ENCODE measurements at regions not wholly inside any gene's neighbourhood (a gene's known extent, or its start where the extent isn't known, plus 50 kb on each side); places are given as distances from the start of the nearest gene placed in this dataset.

GRCh38 chr21:17085707-17086106, 427.1 kb upstream of the CXADR start:
- Histone ChIP-seq H3K36me3 (no peaks in the 10 kb centered on the region), H3K4me3 (no peak overlapping the region), H3K27ac (no peak overlapping the region), H3K27me3 (no peaks in the 10 kb centered on the region), H3K9me3 (no peaks in the 10 kb centered on the region), H3K4me1 (no peaks in the 10 kb centered on the region)
- DNase-seq (no peak), ATAC-seq (no peak)
- TF ChIP-seq, protein P1, sequence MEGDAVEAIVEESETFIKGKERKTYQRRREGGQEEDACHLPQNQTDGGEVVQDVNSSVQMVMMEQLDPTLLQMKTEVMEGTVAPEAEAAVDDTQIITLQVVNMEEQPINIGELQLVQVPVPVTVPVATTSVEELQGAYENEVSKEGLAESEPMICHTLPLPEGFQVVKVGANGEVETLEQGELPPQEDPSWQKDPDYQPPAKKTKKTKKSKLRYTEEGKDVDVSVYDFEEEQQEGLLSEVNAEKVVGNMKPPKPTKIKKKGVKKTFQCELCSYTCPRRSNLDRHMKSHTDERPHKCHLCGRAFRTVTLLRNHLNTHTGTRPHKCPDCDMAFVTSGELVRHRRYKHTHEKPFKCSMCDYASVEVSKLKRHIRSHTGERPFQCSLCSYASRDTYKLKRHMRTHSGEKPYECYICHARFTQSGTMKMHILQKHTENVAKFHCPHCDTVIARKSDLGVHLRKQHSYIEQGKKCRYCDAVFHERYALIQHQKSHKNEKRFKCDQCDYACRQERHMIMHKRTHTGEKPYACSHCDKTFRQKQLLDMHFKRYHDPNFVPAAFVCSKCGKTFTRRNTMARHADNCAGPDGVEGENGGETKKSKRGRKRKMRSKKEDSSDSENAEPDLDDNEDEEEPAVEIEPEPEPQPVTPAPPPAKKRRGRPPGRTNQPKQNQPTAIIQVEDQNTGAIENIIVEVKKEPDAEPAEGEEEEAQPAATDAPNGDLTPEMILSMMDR (IDR thresholded peaks at IDR 0.05), result no peak
- intact Hi-C loops (cut with DNase I), result no loop called here

DNA sequence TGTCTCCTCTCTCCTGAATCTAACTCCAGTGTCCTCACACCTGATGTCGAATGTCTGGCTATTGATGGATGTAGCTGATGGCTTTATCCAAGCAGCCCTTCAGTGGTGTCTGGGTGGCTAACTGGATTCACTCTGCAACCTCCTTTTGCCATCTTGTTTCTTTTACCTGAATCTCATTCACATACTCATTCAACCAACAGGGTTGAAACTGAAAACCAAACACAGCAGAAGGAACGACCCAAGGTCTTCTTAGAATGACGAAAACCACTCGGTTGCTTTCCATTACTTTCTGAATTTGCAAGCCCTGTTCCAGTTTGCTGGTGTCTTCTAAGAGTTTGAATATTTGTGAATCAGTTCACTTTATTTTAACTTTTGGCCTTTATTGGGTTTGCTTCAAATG, 424.3 kb upstream of the CXADR start:
- TF ChIP-seq, protein P1 (IDR thresholded peaks at IDR 0.05), result no peak
- no peaks in the 10 kb centered on the region for H3K36me3 ChIP-seq
- DNase-seq (no peak), ATAC-seq (no peak)
- H3K4me3 ChIP-seq, result no peak overlapping the region
- H3K27ac ChIP-seq, result no peak overlapping the region
- H3K27me3 ChIP-seq, result no peaks in the 10 kb centered on the region
- no peaks in the 10 kb centered on the region for H3K4me1 ChIP-seq
- intact Hi-C loops (cut with DNase I), result no loop called here
- H3K9me3 ChIP-seq, result no peaks in the 10 kb centered on the region

GRCh38 chr21:17089091-17089491, 423.8 kb upstream of the CXADR start:
- Histone ChIP-seq H3K27me3 (no peaks in the 10 kb centered on the region), H3K4me3 (no peak overlapping the region), H3K27ac (no peak overlapping the region), H3K9me3 (no peaks in the 10 kb centered on the region), H3K4me1 (no peaks in the 10 kb centered on the region), H3K36me3 (no peaks in the 10 kb centered on the region)
- intact Hi-C loops (cut with DNase I), result no loop called here
- DNase-seq (no peak), ATAC-seq (no peak)
- TF ChIP-seq, protein P1 (IDR thresholded peaks at IDR 0.05), result no peak

DNA sequence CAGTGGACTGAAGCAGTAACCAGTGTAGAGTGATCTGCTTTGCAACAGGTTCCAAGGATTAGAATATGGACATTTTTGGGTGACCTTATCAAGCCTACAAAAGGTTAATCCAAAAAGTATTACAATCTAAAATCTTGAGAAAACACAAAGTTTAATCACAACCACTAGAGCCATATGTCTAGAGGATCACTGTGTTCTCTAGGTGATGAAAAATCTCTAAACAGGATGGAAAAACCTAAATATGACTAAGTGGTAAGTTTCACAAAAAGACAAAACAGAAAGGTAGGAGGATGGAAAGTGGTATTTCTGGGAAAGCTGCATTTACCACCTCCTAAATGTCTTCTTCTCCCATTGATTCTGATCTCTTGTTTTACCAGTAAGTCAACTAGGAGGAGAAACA, 411.1 kb upstream of the CXADR start:
- no peaks in the 10 kb centered on the region for H3K27me3 ChIP-seq
- intact Hi-C loops (cut with DNase I), result no loop called here
- no peaks in the 10 kb centered on the region for H3K9me3 ChIP-seq
- DNase-seq (no peak), ATAC-seq (no peak)
- no peaks in the 10 kb centered on the region for H3K36me3 ChIP-seq
- no peak overlapping the region for H3K27ac ChIP-seq
- H3K4me3 ChIP-seq, result no peak overlapping the region
- TF ChIP-seq, protein P1 (IDR thresholded peaks at IDR 0.05), result no peak
- H3K4me1 ChIP-seq, result no peaks in the 10 kb centered on the region

DNA sequence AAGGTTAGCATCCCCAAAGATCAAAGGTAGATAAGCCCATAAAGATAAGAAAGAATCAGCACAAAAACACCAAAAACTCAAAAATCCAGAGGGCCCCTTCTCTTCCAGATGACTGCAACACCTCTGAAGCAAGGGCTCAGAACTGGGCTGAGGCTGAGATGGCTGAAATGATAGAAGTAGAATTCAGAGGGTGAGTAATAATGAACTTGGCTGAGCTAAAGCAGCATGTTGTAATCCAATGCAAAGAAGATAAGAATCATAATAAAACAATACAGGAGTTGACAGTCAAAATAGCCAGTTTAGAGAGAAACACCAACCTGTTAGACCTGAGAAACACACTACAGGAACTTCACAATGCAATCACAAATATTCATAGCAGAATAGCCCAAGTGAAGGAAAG, 406.9 kb upstream of the CXADR start:
- Histone ChIP-seq H3K27ac (no peak overlapping the region), H3K4me3 (no peak overlapping the region), H3K27me3 (no peaks in the 10 kb centered on the region), H3K36me3 (no peaks in the 10 kb centered on the region), H3K4me1 (no peaks in the 10 kb centered on the region), H3K9me3 (no peaks in the 10 kb centered on the region)
- TF ChIP-seq, protein P1 (IDR thresholded peaks at IDR 0.05), result no peak
- ATAC-seq (no peak), DNase-seq (no peak)
- intact Hi-C loops (cut with DNase I), result no loop called here

GRCh38 chr21:17114045-17114444, 398.8 kb upstream of the CXADR start:
- TF ChIP-seq, protein P1 (IDR thresholded peaks at IDR 0.05), result no peak
- no peak for ATAC-seq
- intact Hi-C loops (cut with DNase I), result no loop called here

More at GRCh38 chr21:17114045-17114444, 398.8 kb upstream of the CXADR start:
- no peaks in the 10 kb centered on the region for H3K27me3 ChIP-seq
- H3K36me3 ChIP-seq, result no peaks in the 10 kb centered on the region
- H3K4me3 ChIP-seq, result no peak overlapping the region
- no peak overlapping the region for H3K27ac ChIP-seq
- no peak for DNase-seq
- H3K9me3 ChIP-seq, result no peaks in the 10 kb centered on the region
- no peaks in the 10 kb centered on the region for H3K4me1 ChIP-seq
